ENCODE measurements at regions not wholly inside any gene's neighbourhood (a gene's known extent, or its start where the extent isn't known, plus 50 kb on each side); places are given as distances from the start of the nearest gene placed in this dataset.

- no peak overlapping the region for H3K4me3 Mint-ChIP-seq
- H3K36me3 Mint-ChIP-seq = no peaks in the 10 kb centered on the region
Measured at GRCh38 chr17:15129986-15130385, 135.1 kb downstream of the PMP22 start.

GRCh38 chr17:15124746-15125145 lies 140.4 kb downstream of the PMP22 start:
- Mint-ChIP-seq H3K27ac (no peak overlapping the region), H3K4me1 (no peaks in the 10 kb centered on the region), H3K36me3 (no peaks in the 10 kb centered on the region), H3K27me3 (peaks cover 0 to 9% (median 8%) of the 10 kb centered on the region in 3 donors), H3K4me3 (no peak overlapping the region), H3K9me3 (peaks cover 0 to 3% (median 0%) of the 10 kb centered on the region in 7 donors)
- DNase-seq (no peak), ATAC-seq (ENCODE audit: low read depth in 2 of 2) (no peak)

More at GRCh38 chr17:15129986-15130385, 135.1 kb downstream of the PMP22 start:
- DNase-seq (no peak), ATAC-seq (ENCODE audit: low read depth in 2 of 2) (no peak)
- Mint-ChIP-seq H3K9me3 (peaks cover 3 to 12% (median 5%) of the 10 kb centered on the region in 7 donors), H3K4me1 (peaks cover 0 to 10% (median 3%) of the 10 kb centered on the region in 3 donors), H3K27ac (peak overlapping the region in 1 of 6 donors; percentile 2), H3K27me3 (peaks cover 0 to 4% (median 0%) of the 10 kb centered on the region in 3 donors)

GRCh38 chr17:15124264-15124595 lies 140.9 kb downstream of the PMP22 start:
- DNase-seq (no peak), ATAC-seq (ENCODE audit: low read depth in 2 of 2) (no peak)
- Mint-ChIP-seq H3K27me3 (peaks cover 0 to 9% (median 8%) of the 10 kb centered on the region in 3 donors), H3K4me3 (no peak overlapping the region), H3K36me3 (no peaks in the 10 kb centered on the region), H3K9me3 (peaks cover 0 to 3% (median 0%) of the 10 kb centered on the region in 7 donors), H3K4me1 (no peaks in the 10 kb centered on the region), H3K27ac (no peak overlapping the region)

- DNase-seq = no peak
- no peak overlapping the region for H3K27ac Mint-ChIP-seq
- H3K4me1 Mint-ChIP-seq = no peaks in the 10 kb centered on the region
- ATAC-seq (ENCODE audit: low read depth in 2 of 2) = no peak
- no peak overlapping the region for H3K4me3 Mint-ChIP-seq
- H3K27me3 Mint-ChIP-seq = peaks cover 0 to 9% (median 8%) of the 10 kb centered on the region in 3 donors
- no peaks in the 10 kb centered on the region for H3K36me3 Mint-ChIP-seq
- peaks cover 0 to 3% (median 0%) of the 10 kb centered on the region in 7 donors for H3K9me3 Mint-ChIP-seq
Measured at GRCh38 chr17:15123593-15124263, 141.4 kb downstream of the PMP22 start.

GRCh38 chr17:15122857-15123256 lies 142.3 kb downstream of the PMP22 start:
- H3K27me3 Mint-ChIP-seq = peaks cover 0 to 8% (median 6%) of the 10 kb centered on the region in 3 donors
- H3K9me3 Mint-ChIP-seq = peaks cover 0 to 6% (median 3%) of the 10 kb centered on the region in 7 donors

GRCh38 chr17:15121426-15121825 lies 143.7 kb downstream of the PMP22 start:
- ATAC-seq (ENCODE audit: low read depth in 2 of 2) (no peak), DNase-seq (no peak)
- Mint-ChIP-seq H3K36me3 (peaks cover 0 to 1% of the 10 kb centered on the region in 2 donors), H3K4me1 (no peaks in the 10 kb centered on the region), H3K9me3 (peaks cover 0 to 11% (median 8%) of the 10 kb centered on the region in 7 donors), H3K4me3 (no peak overlapping the region), H3K27ac (no peak overlapping the region), H3K27me3 (peaks cover 0 to 8% (median 5%) of the 10 kb centered on the region in 3 donors)

More at GRCh38 chr17:15122857-15123256, 142.3 kb downstream of the PMP22 start:
- Mint-ChIP-seq H3K4me3 (no peak overlapping the region), H3K27ac (no peak overlapping the region), H3K4me1 (no peaks in the 10 kb centered on the region), H3K36me3 (no peaks in the 10 kb centered on the region)
- DNase-seq (no peak), ATAC-seq (ENCODE audit: low read depth in 2 of 2) (no peak)

- Mint-ChIP-seq H3K27ac (peak overlapping the region in 1 of 6 donors; percentile 28), H3K4me1 (no peaks in the 10 kb centered on the region), H3K4me3 (no peak overlapping the region), H3K27me3 (peaks cover 0 to 8% (median 5%) of the 10 kb centered on the region in 3 donors), H3K36me3 (peaks cover 3 to 8% of the 10 kb centered on the region in 2 donors), H3K9me3 (peaks cover 5 to 18% (median 16%) of the 10 kb centered on the region in 7 donors)
- no peak for ATAC-seq (ENCODE audit: low read depth in 2 of 2)
- DNase-seq = no peak
Measured at GRCh38 chr17:15119968-15120367, 145.2 kb downstream of the PMP22 start.

- Mint-ChIP-seq H3K27me3 (peaks cover 0 to 5% (median 0%) of the 10 kb centered on the region in 3 donors), H3K4me3 (no peak overlapping the region), H3K36me3 (peaks cover 3 to 8% of the 10 kb centered on the region in 2 donors), H3K27ac (no peak overlapping the region), H3K4me1 (no peaks in the 10 kb centered on the region), H3K9me3 (peaks cover 6 to 20% (median 16%) of the 10 kb centered on the region in 7 donors)
- no peak for ATAC-seq (ENCODE audit: low read depth in 2 of 2)
- no peak for DNase-seq
Measured at GRCh38 chr17:15117239-15117638, 147.9 kb downstream of the PMP22 start.

- no peak overlapping the region for H3K27ac Mint-ChIP-seq
- no peak for DNase-seq
- H3K36me3 Mint-ChIP-seq = peaks cover 3 to 8% of the 10 kb centered on the region in 2 donors
- no peak for ATAC-seq (ENCODE audit: low read depth in 2 of 2)
- peaks cover 6 to 18% (median 13%) of the 10 kb centered on the region in 7 donors for H3K9me3 Mint-ChIP-seq
- no peak overlapping the region for H3K4me3 Mint-ChIP-seq
- peaks cover 0 to 2% (median 0%) of the 10 kb centered on the region in 3 donors for H3K4me1 Mint-ChIP-seq
- H3K27me3 Mint-ChIP-seq = no peaks in the 10 kb centered on the region
Measured at GRCh38 chr17:15112846-15113617, 152.1 kb downstream of the PMP22 start.

- DNase-seq = no peak
- H3K36me3 Mint-ChIP-seq = no peaks in the 10 kb centered on the region
- H3K27me3 Mint-ChIP-seq = no peaks in the 10 kb centered on the region
- H3K9me3 Mint-ChIP-seq = peaks cover 0 to 3% (median 2%) of the 10 kb centered on the region in 7 donors
- H3K27ac Mint-ChIP-seq = no peak overlapping the region
- no peak for ATAC-seq (ENCODE audit: low read depth in 2 of 2)
- no peak overlapping the region for H3K4me3 Mint-ChIP-seq
- peaks cover 0 to 2% (median 0%) of the 10 kb centered on the region in 3 donors for H3K4me1 Mint-ChIP-seq
Measured at GRCh38 chr17:15109608-15110007, 155.5 kb downstream of the PMP22 start.

- Mint-ChIP-seq H3K9me3 (peaks cover 0 to 3% (median 0%) of the 10 kb centered on the region in 7 donors), H3K27me3 (no peaks in the 10 kb centered on the region), H3K36me3 (no peaks in the 10 kb centered on the region), H3K4me1 (peaks cover 0 to 2% (median 0%) of the 10 kb centered on the region in 3 donors), H3K4me3 (no peak overlapping the region), H3K27ac (no peak overlapping the region)
- no peak for ATAC-seq (ENCODE audit: low read depth in 2 of 2)
- no peak for DNase-seq
Measured at GRCh38 chr17:15108992-15109391, 156.1 kb downstream of the PMP22 start.

GRCh38 chr17:15106540-15106939 lies 158.6 kb downstream of the PMP22 start:
- Mint-ChIP-seq H3K27ac (peak overlapping the region in 1 of 6 donors; percentile 64), H3K27me3 (peaks cover 0 to 4% (median 0%) of the 10 kb centered on the region in 3 donors), H3K36me3 (no peaks in the 10 kb centered on the region), H3K4me1 (peaks cover 0 to 2% (median 0%) of the 10 kb centered on the region in 3 donors), H3K9me3 (peaks cover 0 to 3% (median 0%) of the 10 kb centered on the region in 7 donors), H3K4me3 (peak overlapping the region in 1 of 8 donors; percentile 10)
- ATAC-seq (ENCODE audit: low read depth in 2 of 2) = no peak
- DNase-seq = no peak

- no peaks in the 10 kb centered on the region for H3K4me1 Mint-ChIP-seq
- no peaks in the 10 kb centered on the region for H3K36me3 Mint-ChIP-seq
- no peak for ATAC-seq (ENCODE audit: low read depth in 2 of 2)
- no peak overlapping the region for H3K4me3 Mint-ChIP-seq
- peaks cover 0 to 2% (median 0%) of the 10 kb centered on the region in 7 donors for H3K9me3 Mint-ChIP-seq
- no peak for DNase-seq
- peaks cover 0 to 6% (median 4%) of the 10 kb centered on the region in 3 donors for H3K27me3 Mint-ChIP-seq
- no peak overlapping the region for H3K27ac Mint-ChIP-seq
Measured at GRCh38 chr17:15103785-15104184, 161.3 kb downstream of the PMP22 start.
